Suprapubic skin (tissue), 4 donors: ENCODE measurements at regions not wholly inside any gene's neighbourhood (a gene's known extent, or its start where the extent isn't known, plus 50 kb on each side); places are given as distances from the start of the nearest gene placed in this dataset.

Experiments
- DNase-seq, 2 donors: peaks; one replicate each; pipeline ENCODE4 v3.0.0-alpha.2; 2019; ENCODE audit warnings: low spot score in 2 of 2
- H3K27ac ChIP-seq: fragments of 200-600 bp; sonication (generic); one replicate; pipeline ENCODE4 v1.5.1; 2019
- H3K27me3 ChIP-seq: fragments of 200-600 bp; sonication (generic); one replicate; pipeline ENCODE4 v1.5.1; 2019
- H3K36me3 ChIP-seq: fragments of 200-600 bp; sonication (generic); one replicate; pipeline ENCODE4 v1.5.1; 2019
- H3K4me1 ChIP-seq: fragments of 200-600 bp; sonication (generic); one replicate; pipeline ENCODE4 v1.5.1; 2019
- H3K4me3 ChIP-seq: fragments of 200-600 bp; sonication (generic); one replicate; pipeline ENCODE4 v1.5.1; 2019; ENCODE audit warnings: mild to moderate bottlenecking
- H3K9me3 ChIP-seq: fragments of 200-600 bp; sonication (generic); one replicate; pipeline ENCODE4 v1.5.1; 2019
- EP300 ChIP-seq: sonication (generic); formaldehyde crosslinking; IDR thresholded peaks from one replicate; pipeline ENCODE4 v1.6.1; 2017; ENCODE audit warnings: antibody characterized with exemption
- POLR2A ChIP-seq, 2 donors: fragments of 450-650 bp; IDR thresholded peaks; one replicate each; pipeline ENCODE4 v1.6.1; 2017; ENCODE audit warnings: antibody characterized with exemption in 2 of 2, mild to moderate bottlenecking in 2 of 2, moderate library complexity in 2 of 2
- POLR2AphosphoS5 ChIP-seq, 3 donors: sonication (generic); formaldehyde crosslinking; IDR thresholded peaks; one replicate each; pipeline ENCODE4 v1.6.1; 2017; ENCODE audit warnings: antibody characterized with exemption in 3 of 3
- WGBS: methylation state at CpG from one replicate; pipeline ENCODE4 v1.1.5; 2018; 5-methylcytosine and 5-hydroxymethylcytosine counted together
- TF ChIP-seq, protein P1 (sequence below), 2 donors: fragments of 200-600 bp in 1 of 2; fragments of 450-650 bp in 1 of 2; sonication (generic) in 1 of 2; IDR thresholded peaks; one replicate each; pipeline ENCODE4 v1.5.1; 2016 to 2019; ENCODE audit warnings: antibody characterized with exemption in 2 of 2, mild to moderate bottlenecking in 1 of 2, moderate library complexity in 1 of 2

DNA sequence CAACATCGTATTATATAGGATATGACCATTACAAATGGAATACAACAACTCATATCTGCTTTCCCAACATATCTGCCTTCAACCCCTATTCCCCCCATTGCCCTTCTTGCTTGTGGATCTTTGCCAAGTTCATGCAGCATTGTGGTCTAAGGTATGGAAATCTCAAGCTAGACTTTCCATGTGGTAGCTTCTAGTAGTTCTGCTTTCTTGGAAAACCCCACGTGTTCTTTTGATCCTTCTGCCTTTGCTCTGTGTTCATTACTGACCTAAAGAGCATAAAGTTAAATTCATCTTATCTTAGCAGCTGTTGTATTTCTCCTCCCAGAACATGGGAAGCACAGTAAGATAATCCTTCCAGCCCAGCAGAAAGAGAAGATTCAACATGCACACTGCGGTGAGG lies 202.0 kb upstream of the SALL1 start:
- TF ChIP-seq EP300 (no peak), POLR2A (IDR thresholded peaks at IDR 0.05) (no peak), POLR2AphosphoS5 (IDR thresholded peaks at IDR 0.05) (no peak)
- TF ChIP-seq, protein P1, sequence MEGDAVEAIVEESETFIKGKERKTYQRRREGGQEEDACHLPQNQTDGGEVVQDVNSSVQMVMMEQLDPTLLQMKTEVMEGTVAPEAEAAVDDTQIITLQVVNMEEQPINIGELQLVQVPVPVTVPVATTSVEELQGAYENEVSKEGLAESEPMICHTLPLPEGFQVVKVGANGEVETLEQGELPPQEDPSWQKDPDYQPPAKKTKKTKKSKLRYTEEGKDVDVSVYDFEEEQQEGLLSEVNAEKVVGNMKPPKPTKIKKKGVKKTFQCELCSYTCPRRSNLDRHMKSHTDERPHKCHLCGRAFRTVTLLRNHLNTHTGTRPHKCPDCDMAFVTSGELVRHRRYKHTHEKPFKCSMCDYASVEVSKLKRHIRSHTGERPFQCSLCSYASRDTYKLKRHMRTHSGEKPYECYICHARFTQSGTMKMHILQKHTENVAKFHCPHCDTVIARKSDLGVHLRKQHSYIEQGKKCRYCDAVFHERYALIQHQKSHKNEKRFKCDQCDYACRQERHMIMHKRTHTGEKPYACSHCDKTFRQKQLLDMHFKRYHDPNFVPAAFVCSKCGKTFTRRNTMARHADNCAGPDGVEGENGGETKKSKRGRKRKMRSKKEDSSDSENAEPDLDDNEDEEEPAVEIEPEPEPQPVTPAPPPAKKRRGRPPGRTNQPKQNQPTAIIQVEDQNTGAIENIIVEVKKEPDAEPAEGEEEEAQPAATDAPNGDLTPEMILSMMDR (IDR thresholded peaks at IDR 0.05), result no peak
- DNase-seq, result no peak
- Histone ChIP-seq H3K27ac (no peak overlapping the region), H3K27me3 (no peaks in the 10 kb centered on the region), H3K9me3 (no peaks in the 10 kb centered on the region), H3K36me3 (no peaks in the 10 kb centered on the region), H3K4me1 (no peaks in the 10 kb centered on the region), H3K4me3 (no peak overlapping the region)
- WGBS, result 80% methylated on average over 3 of the region's 3 CpGs

DNA sequence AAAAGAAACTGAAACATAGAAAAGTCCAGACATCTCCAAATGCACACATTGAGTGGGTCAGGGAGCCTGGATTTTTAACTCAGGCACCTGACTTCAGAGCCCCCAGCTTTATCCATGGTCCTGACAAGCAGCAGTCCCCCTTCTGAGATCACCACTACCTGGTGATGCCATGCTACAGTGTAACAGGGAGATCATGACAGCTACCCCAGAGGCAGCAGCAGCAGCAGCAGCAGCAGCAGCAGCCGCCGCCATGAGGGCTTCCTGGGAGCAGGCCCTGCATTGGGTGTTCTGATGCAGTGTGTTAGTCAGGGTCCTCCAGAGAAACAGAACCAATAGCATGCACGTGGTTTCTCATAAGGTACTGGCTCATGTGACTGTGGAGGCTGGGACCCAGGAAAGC lies 198.6 kb upstream of the SALL1 start:
- no peak for DNase-seq
- Histone ChIP-seq H3K36me3 (no peaks in the 10 kb centered on the region), H3K27ac (no peak overlapping the region), H3K27me3 (no peaks in the 10 kb centered on the region), H3K4me3 (no peak overlapping the region), H3K4me1 (no peaks in the 10 kb centered on the region), H3K9me3 (no peaks in the 10 kb centered on the region)
- 85% methylated on average over 3 of the region's 3 CpGs for WGBS
- TF ChIP-seq, protein P1 (IDR thresholded peaks at IDR 0.05), result no peak
- TF ChIP-seq POLR2A (IDR thresholded peaks at IDR 0.05) (no peak), POLR2AphosphoS5 (IDR thresholded peaks at IDR 0.05) (no peak), EP300 (no peak)

DNA sequence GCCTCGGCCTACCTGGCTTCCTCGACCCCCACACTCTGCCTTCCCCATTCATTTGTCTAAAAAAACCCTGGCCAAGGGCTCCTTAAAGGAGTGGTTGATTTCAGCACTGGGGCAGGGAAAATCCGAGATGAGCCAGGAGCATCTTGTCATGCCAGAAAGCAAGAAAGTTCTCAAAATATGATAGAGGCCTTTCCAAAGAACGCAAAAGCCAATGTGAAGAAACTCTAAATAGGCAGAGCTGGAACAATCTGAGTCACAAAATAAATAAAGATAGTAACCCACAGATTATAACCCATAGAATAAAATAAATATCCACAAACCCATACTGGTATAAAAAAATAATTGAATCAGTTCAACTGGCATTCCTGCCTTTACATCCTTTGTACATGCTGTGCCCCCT lies 192.3 kb upstream of the SALL1 start:
- no peaks in the 10 kb centered on the region for H3K4me1 ChIP-seq
- no peak for DNase-seq
- H3K9me3 ChIP-seq, result no peaks in the 10 kb centered on the region
- WGBS, result 75% methylated on average over 4 of the region's 4 CpGs
- H3K4me3 ChIP-seq, result no peak overlapping the region
- H3K27ac ChIP-seq, result no peak overlapping the region
- TF ChIP-seq, protein P1 (IDR thresholded peaks at IDR 0.05), result no peak
- no peak for TF ChIP-seq POLR2AphosphoS5 (IDR thresholded peaks at IDR 0.05)
- H3K27me3 ChIP-seq, result no peaks in the 10 kb centered on the region
- no peaks in the 10 kb centered on the region for H3K36me3 ChIP-seq

DNA sequence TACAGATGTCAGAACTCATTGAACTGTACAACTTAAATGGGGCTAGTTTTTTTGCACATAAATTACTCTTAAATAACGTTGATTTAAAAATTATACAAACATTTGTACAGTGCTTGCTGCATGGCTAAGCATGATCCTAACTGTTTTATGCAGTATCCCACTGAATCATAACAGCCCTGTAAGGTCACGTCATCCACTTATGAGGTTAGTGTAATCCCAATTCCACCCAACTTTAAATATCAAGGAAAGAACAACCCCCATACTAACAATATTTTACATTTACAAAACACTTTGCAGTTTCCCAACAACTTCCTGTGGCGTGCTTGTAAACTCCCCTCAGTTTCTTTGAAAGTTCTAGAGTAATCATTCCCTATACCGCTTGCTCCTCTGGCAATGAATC lies 190.1 kb upstream of the SALL1 start:
- Histone ChIP-seq H3K4me3 (no peak overlapping the region), H3K27ac (no peak overlapping the region), H3K36me3 (no peaks in the 10 kb centered on the region), H3K4me1 (no peaks in the 10 kb centered on the region), H3K9me3 (no peaks in the 10 kb centered on the region), H3K27me3 (no peaks in the 10 kb centered on the region)
- 41% methylated on average over 4 of the region's 4 CpGs for WGBS
- TF ChIP-seq POLR2AphosphoS5 (IDR thresholded peaks at IDR 0.05) (no peak), EP300 (no peak), POLR2A (IDR thresholded peaks at IDR 0.05) (no peak)
- TF ChIP-seq, protein P1 (IDR thresholded peaks at IDR 0.05), result no peak
- no peak for DNase-seq

DNA sequence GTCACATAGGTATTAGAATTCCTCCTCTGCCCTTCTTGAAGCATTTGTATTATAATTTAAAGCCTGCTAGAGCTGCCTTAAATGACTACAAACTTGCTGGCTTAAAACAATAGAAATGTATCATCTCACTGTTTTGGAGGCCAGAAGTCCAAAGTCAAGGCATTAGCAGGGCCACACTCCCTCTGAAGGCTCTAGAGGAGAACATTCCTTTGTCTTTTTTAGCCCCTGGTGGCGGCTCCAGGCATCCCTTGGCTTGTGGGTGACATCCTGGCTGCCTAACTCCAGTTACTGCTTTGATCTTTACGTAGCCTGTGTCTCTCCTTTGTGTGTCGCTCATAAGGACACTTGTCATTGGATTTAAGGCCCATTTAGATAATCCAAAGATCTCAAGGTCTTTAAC lies 186.6 kb upstream of the SALL1 start:
- Histone ChIP-seq H3K4me1 (no peaks in the 10 kb centered on the region), H3K4me3 (no peak overlapping the region), H3K27me3 (no peaks in the 10 kb centered on the region), H3K36me3 (no peaks in the 10 kb centered on the region), H3K9me3 (no peaks in the 10 kb centered on the region), H3K27ac (no peak overlapping the region)
- no peak for DNase-seq
- no peak for TF ChIP-seq POLR2A (IDR thresholded peaks at IDR 0.05)
- WGBS, result 83% methylated on average over 3 of the region's 3 CpGs

DNA sequence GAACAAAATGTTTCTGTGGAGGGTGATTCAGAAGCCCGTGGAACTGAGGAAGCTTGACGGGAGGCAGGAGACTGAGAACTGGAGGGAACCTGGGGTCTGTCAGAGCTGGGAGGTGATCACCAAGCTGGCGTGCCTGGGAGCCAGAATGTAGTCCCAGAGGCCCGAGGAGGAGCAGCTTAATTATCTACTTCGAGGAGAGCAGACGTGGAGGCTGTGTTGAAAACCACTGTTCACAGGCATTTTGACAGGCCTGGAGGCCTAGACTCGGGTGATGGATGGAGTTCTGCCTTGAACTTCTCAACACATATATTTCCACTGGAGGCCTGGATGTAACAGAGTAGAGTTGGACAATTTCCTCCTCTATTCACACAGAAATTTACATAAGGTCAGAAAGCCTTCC lies 177.7 kb upstream of the SALL1 start:
- Histone ChIP-seq H3K4me3 (no peak overlapping the region), H3K9me3 (no peaks in the 10 kb centered on the region), H3K27ac (no peak overlapping the region), H3K27me3 (no peaks in the 10 kb centered on the region), H3K36me3 (no peaks in the 10 kb centered on the region), H3K4me1 (no peaks in the 10 kb centered on the region)
- DNase-seq, result no peak
- TF ChIP-seq, protein P1 (IDR thresholded peaks at IDR 0.05), result no peak
- TF ChIP-seq POLR2A (IDR thresholded peaks at IDR 0.05), result no peak
- 53% methylated on average over 7 of the region's 7 CpGs for WGBS
